OCI-LY7 (cell line): ENCODE measurements at regions not wholly inside any gene's neighbourhood (a gene's known extent, or its start where the extent isn't known, plus 50 kb on each side); places are given as distances from the start of the nearest gene placed in this dataset.

Experiments used
- BruUV-seq: library from RNA; stranded (reverse); fragments of 400-500 nt; replicated peaks from 2 replicates; lab custom pipeline; 2021; lab: Mats Ljungman, UMichigan
- CTCF ChIA-PET: fragments of 300-600 bp; sonication (Branson Sonifier 250); formaldehyde crosslinking; loops from one replicate; lab custom pipeline; 2022; ENCODE audit warnings: antibody characterized with exemption; ENCODE audit not compliant: unreplicated experiment; lab: Charles Lee
- POLR2A ChIA-PET: fragments of 300-600 bp; sonication (Branson Sonifier 250); formaldehyde crosslinking; loops from one replicate; lab custom pipeline; 2022; ENCODE audit warnings: antibody characterized with exemption; lab: Charles Lee
- DNase-seq: peaks from one replicate; pipeline ENCODE4 v3.0.0-alpha.2; 2015; ENCODE audit warnings: low spot score
- H2AFZ ChIP-seq: fragments of 200-600 bp; sonication (generic), shearing (Covaris generic); 2 replicates; pipeline ENCODE4 v1.6.1; 2014; ENCODE audit warnings: mild to moderate bottlenecking, antibody characterized with exemption, low read length, moderate library complexity
- H3K27ac ChIP-seq: fragments of 200-600 bp; sonication (generic); 2 replicates; pipeline ENCODE4 v1.5.1; 2014; ENCODE audit warnings: mixed run types, low read depth, mild to moderate bottlenecking, moderate library complexity, low read length, inconsistent platforms; ENCODE audit not compliant: poor library complexity, severe bottlenecking
- H3K36me3 ChIP-seq: fragments of 200-600 bp; sonication (generic); 2 replicates; pipeline ENCODE4 v1.6.1; 2014; ENCODE audit warnings: mild to moderate bottlenecking, antibody characterized with exemption, low read length, moderate library complexity, mixed read lengths; ENCODE audit not compliant: insufficient read depth
- H3K4me1 ChIP-seq: fragments of 200-600 bp; sonication (generic); 2 replicates; pipeline ENCODE4 v1.5.1; 2014; ENCODE audit warnings: mild to moderate bottlenecking, low read length; ENCODE audit not compliant: insufficient read depth, poor library complexity, severe bottlenecking
- H3K4me2 ChIP-seq: fragments of 200-600 bp; sonication (generic); 2 replicates; pipeline ENCODE4 v1.6.1; 2014; ENCODE audit warnings: mild to moderate bottlenecking, low read length
- H3K4me3 ChIP-seq: fragments of 200-600 bp; sonication (generic); 2 replicates; pipeline ENCODE4 v1.5.1; 2014; ENCODE audit warnings: mild to moderate bottlenecking, low read depth, low read length; ENCODE audit not compliant: poor library complexity, severe bottlenecking
- H3K79me2 ChIP-seq: fragments of 200-600 bp; sonication (generic); 2 replicates; pipeline ENCODE4 v1.6.1; 2016; ENCODE audit warnings: low read depth, mild to moderate bottlenecking, low read length, moderate library complexity, mixed read lengths; ENCODE audit not compliant: insufficient read depth
- H3K9me2 ChIP-seq: fragments of 200-600 bp; sonication (generic); 2 replicates; pipeline ENCODE4 v1.6.1; 2016; ENCODE audit warnings: mild to moderate bottlenecking, low read length, mixed read lengths; ENCODE audit not compliant: insufficient read depth
- H3K9me3 ChIP-seq: fragments of 200-600 bp; sonication (generic); 2 replicates; pipeline ENCODE4 v1.6.1; 2014; ENCODE audit warnings: mild to moderate bottlenecking, mixed run types, low read length, mixed read lengths
- H4K20me1 ChIP-seq: fragments of 200-600 bp; sonication (generic); 2 replicates; pipeline ENCODE4 v1.6.1; 2014; ENCODE audit warnings: mild to moderate bottlenecking, antibody characterized with exemption, low read length, moderate library complexity, mixed read lengths; ENCODE audit not compliant: insufficient read depth
- CTCF ChIP-seq: fragments of 200-600 bp; sonication (generic); conservative IDR thresholded peaks from 2 replicates; pipeline ENCODE4 v1.5.1; 2014; ENCODE audit warnings: mild to moderate bottlenecking, antibody characterized with exemption, low read length, moderate library complexity, mixed read lengths
- EZH2phosphoT487 ChIP-seq: fragments of 200-600 bp; sonication (generic); IDR thresholded peaks from 2 replicates; pipeline ENCODE4 v1.6.1; 2018; ENCODE audit warnings: low read depth, borderline replicate concordance, mild to moderate bottlenecking, mixed run types, antibody characterized with exemption, low read length, moderate library complexity, mixed read lengths
- intact Hi-C: fragments of 100-400 bp; cut with micrococcal nuclease; formaldehyde crosslinking; loops from one replicate; pipeline ENCODE4 v1.10.0; 2022; ENCODE audit not compliant: unreplicated experiment

- DNase-seq, result no peak
- no peaks in the 10 kb centered on the region for H3K79me2 ChIP-seq
- H3K27ac ChIP-seq, result no peak overlapping the region
- no peaks in the 10 kb centered on the region for H3K9me2 ChIP-seq
- H3K36me3 ChIP-seq, result no peaks in the 10 kb centered on the region
- no peaks in the 10 kb centered on the region for H3K9me3 ChIP-seq
- ChIA-PET POLR2A (interaction anchor here (0.8 to 1.0 kb wide), 2 partner anchors 10 to 98 kb away, joined by 3 to 4 read pairs; no protein-coding TSS in a partner anchor), CTCF (no interaction called here)
- peaks cover 8% of the 10 kb centered on the region for H3K4me1 ChIP-seq
- H3K4me3 ChIP-seq, result no peak overlapping the region
- no peak for TF ChIP-seq EZH2phosphoT487
- TF ChIP-seq CTCF, result no peak
- no peak overlapping the region for H3K4me2 ChIP-seq
- BruUV-seq, result no TSS peak
- intact Hi-C loops, result no loop called here
- H4K20me1 ChIP-seq, result no peaks in the 10 kb centered on the region
- H2AFZ ChIP-seq, result no peak overlapping the region
Measured at GRCh38 chr15:67997996-67998395, 56.1 kb upstream of the PIAS1 start.

- Histone ChIP-seq H3K9me3 (no peaks in the 10 kb centered on the region), H3K9me2 (no peaks in the 10 kb centered on the region), H3K36me3 (no peaks in the 10 kb centered on the region), H3K27ac (no peak overlapping the region), H3K4me1 (peaks cover 8% of the 10 kb centered on the region), H3K79me2 (no peaks in the 10 kb centered on the region), H3K4me3 (no peak overlapping the region), H2AFZ (no peak overlapping the region), H3K4me2 (no peak overlapping the region), H4K20me1 (no peaks in the 10 kb centered on the region)
- no peak for DNase-seq
- CTCF ChIA-PET, result no interaction called here
- POLR2A ChIA-PET, result interaction anchor here (0.5 to 0.7 kb wide), 2 partner anchors 11 to 23 kb away, joined by 4 read pairs; no protein-coding TSS in a partner anchor
- intact Hi-C loops, result no loop called here
- BruUV-seq, result no TSS peak
- TF ChIP-seq CTCF (no peak), EZH2phosphoT487 (no peak)
Measured at GRCh38 chr15:67998599-67999133, 55.4 kb upstream of the PIAS1 start.

- no peak overlapping the region for H3K4me2 ChIP-seq
- intact Hi-C loops, result no loop called here
- ChIA-PET CTCF (no interaction called here), POLR2A (interaction anchor here (0.5 kb wide), 1 partner anchor 10 kb away, joined by 4 read pairs; no protein-coding TSS in a partner anchor)
- H4K20me1 ChIP-seq, result no peaks in the 10 kb centered on the region
- no peaks in the 10 kb centered on the region for H3K36me3 ChIP-seq
- DNase-seq, result no peak
- H3K4me3 ChIP-seq, result no peak overlapping the region
- H3K79me2 ChIP-seq, result no peaks in the 10 kb centered on the region
- no peaks in the 10 kb centered on the region for H3K9me3 ChIP-seq
- H2AFZ ChIP-seq, result no peak overlapping the region
- peaks cover 8% of the 10 kb centered on the region for H3K4me1 ChIP-seq
- BruUV-seq, result no TSS peak
- no peak overlapping the region for H3K27ac ChIP-seq
- TF ChIP-seq CTCF, result no peak
- no peak for TF ChIP-seq EZH2phosphoT487
- no peaks in the 10 kb centered on the region for H3K9me2 ChIP-seq
Measured at GRCh38 chr15:67999320-68000100, 54.6 kb upstream of the PIAS1 start.
